Heart right ventricle (tissue), 16 donors: ENCODE measurements at regions not wholly inside any gene's neighbourhood (a gene's known extent, or its start where the extent isn't known, plus 50 kb on each side); places are given as distances from the start of the nearest gene placed in this dataset.
A peak's percentile ranks its signal among the peaks of the same experiment; 100 is the strongest.

Experiments used
- ATAC-seq, 8 donors: fragments of 200-7000 bp; cut with Tn5 transposase; one replicate each; pipeline ENCODE4 v1.9.1; 2020; ENCODE audit warnings: mild to moderate bottlenecking in 8 of 8, moderate library complexity in 8 of 8, moderate number of reproducible peaks in 1 of 8
- DNase-seq, 2 donors: peaks; one replicate each; pipeline ENCODE4 v3.0.0-alpha.2; 2020
- H3K27ac ChIP-seq, 10 donors: fragments of 200-600 bp; sonication (generic) in 2 of 10; one replicate each; pipeline versions ENCODE4 v1.5.0 to v1.8.0; 2020 to 2022; ENCODE audit warnings: mild to moderate bottlenecking in 3 of 10
- H3K27me3 ChIP-seq, 7 donors: fragments of 200-600 bp; one replicate each; pipeline ENCODE4 v1.8.0; 2021 to 2022; ENCODE audit warnings: mild to moderate bottlenecking in 2 of 7
- H3K36me3 ChIP-seq, 9 donors: fragments of 200-600 bp; sonication (generic) in 1 of 9; one replicate each; pipeline versions ENCODE4 v1.5.0 to v1.8.0; 2020 to 2022; ENCODE audit warnings: mild to moderate bottlenecking in 2 of 9
- H3K4me1 ChIP-seq, 9 donors: fragments of 200-600 bp; sonication (generic) in 1 of 9; one replicate each; pipeline versions ENCODE4 v1.5.0 to v1.8.0; 2020 to 2022; ENCODE audit warnings: mild to moderate bottlenecking in 4 of 9
- H3K4me3 ChIP-seq, 10 donors: fragments of 200-600 bp; sonication (generic) in 2 of 10; one replicate each; pipeline versions ENCODE4 v1.5.0 to v1.8.0; 2020 to 2022; ENCODE audit warnings: mild to moderate bottlenecking in 7 of 10, moderate library complexity in 2 of 10
- H3K9me3 ChIP-seq, 11 donors: fragments of 200-600 bp in 10 of 11; sonication (generic) in 2 of 11; one replicate each; pipeline versions ENCODE4 v1.5.0 to v1.8.0; 2013 to 2022; ENCODE audit warnings: mild to moderate bottlenecking in 2 of 11, control low read depth in 1 of 11, moderate library complexity in 1 of 11
- CTCF ChIP-seq, 9 donors: fragments of 200-600 bp; sonication (generic) in 2 of 9; IDR thresholded peaks; one replicate each; pipeline versions ENCODE4 v1.5.0 to v1.8.0; 2021 to 2022; ENCODE audit warnings: antibody characterized with exemption in 9 of 9, mild to moderate bottlenecking in 5 of 9, moderate library complexity in 1 of 9
- WGBS, 2 donors: extraction: QIAGEN DNeasy Blood & Tissue Kit; methylation state at CpG; one replicate each; pipeline ENCODE4 v1.1.7; 2013; ENCODE audit warnings: inconsistent platforms in 1 of 2; 5-methylcytosine and 5-hydroxymethylcytosine counted together
- intact Hi-C, 10 donors: fragments of 100-400 bp; cut with DNase I; formaldehyde crosslinking; loops; one replicate each; pipeline versions ENCODE4 v1.11.1 to v1.14.2; 2022
- donor health status: Arrhythmogenic right ventricular cardiomyopathy.
- donor health status: ischemic (EF 13 %, LVEDD 7.1; RV severe dilation, severe dysfunction).
- donor health status: healthy with polysubstance abuse.
- donor health status: DM: no; HTN: yes; CAD: no.
- donor health status: DM: no; HTN: no; CAD: no.
- donor health status: ischemic (EF 25% LVEDD 6.9; RV normal size, moderate dysfunction).
- donor health status: ischemic (EF 25% LVEDD 5.7; RV mildly dilated, moderate dysfunction).
- donor health status: healthy.
- donor health status: DM: yes; HTN: yes; CAD: no.
- donor health status: Ischemic cardiomyopathy.
- donor health status: ischemic (EF 35%, LVEDD 5.7; RV mildly dilated, moderate dysfunction).
- donor health status: nonischemic (EF 11% LVEDD 7.7; RV severe dilation, severe dysfunction).
- donor health status: DM: yes; HTN: yes; CAD: no.
- donor health status: PGD.
- donor health status: ischemic (EF 29% LVEDD 5.4; RV normal size, mild dysfunction).
- donor health status: nonischemic (EF 23%, LVEDD 6.1; RV moderate dilation, normal function).

GRCh38 chr5:163695830-163696578 lies 190.6 kb downstream of the MAT2B start:
- intact Hi-C loops = loop anchor here in 5 of 10 donors (5.0 to 10.0 kb wide), 2 partner anchors 806 to 809 kb away; no protein-coding TSS in a partner anchor
- Histone ChIP-seq H3K36me3 (no peaks in the 10 kb centered on the region), H3K4me1 (no peaks in the 10 kb centered on the region), H3K27ac (no peak overlapping the region), H3K9me3 (no peaks in the 10 kb centered on the region), H3K4me3 (no peak overlapping the region), H3K27me3 (no peaks in the 10 kb centered on the region)
- DNase-seq (peak in 1 of 2 donors; percentile 5), ATAC-seq (peak in 6 of 8 donors; percentile 49 to 68 (median 55))
- peak in 7 of 9 donors; percentile 34 to 61 (median 48) for TF ChIP-seq CTCF (IDR thresholded peaks at IDR 0.05)
- 25% methylated on average over 10 of the region's 10 CpGs for WGBS, 2 donors

GRCh38 chr5:163696579-163696887 lies 191.1 kb downstream of the MAT2B start:
- Histone ChIP-seq H3K27me3 (peaks cover 0 to 2% (median 0%) of the 10 kb centered on the region in 7 donors), H3K27ac (no peak overlapping the region), H3K4me3 (no peak overlapping the region), H3K4me1 (no peaks in the 10 kb centered on the region), H3K36me3 (no peaks in the 10 kb centered on the region), H3K9me3 (no peaks in the 10 kb centered on the region)
- WGBS, 2 donors = 25 to 27% methylated on average over 5 of the region's 5 CpGs
- intact Hi-C loops = loop anchor here in 5 of 10 donors (5.0 to 10.0 kb wide), 2 partner anchors 806 to 808 kb away; no protein-coding TSS in a partner anchor
- no peak for ATAC-seq
- DNase-seq = no peak
- peak in 1 of 9 donors; percentile 1 for TF ChIP-seq CTCF (IDR thresholded peaks at IDR 0.05)

- TF ChIP-seq CTCF (IDR thresholded peaks at IDR 0.05) = no peak
- peaks cover 0 to 4% (median 0%) of the 10 kb centered on the region in 7 donors for H3K27me3 ChIP-seq
- ATAC-seq = no peak
Measured at GRCh38 chr5:163706053-163706771, 200.8 kb downstream of the MAT2B start.

GRCh38 chr5:163712011-163712410 lies 206.6 kb downstream of the MAT2B start:
- ATAC-seq = no peak
- H3K27me3 ChIP-seq = peaks cover 0 to 4% (median 0%) of the 10 kb centered on the region in 7 donors
- intact Hi-C loops = no loop called here

More at GRCh38 chr5:163706053-163706771, 200.8 kb downstream of the MAT2B start:
- Histone ChIP-seq H3K9me3 (no peaks in the 10 kb centered on the region), H3K4me3 (no peak overlapping the region), H3K4me1 (no peaks in the 10 kb centered on the region), H3K36me3 (no peaks in the 10 kb centered on the region), H3K27ac (no peak overlapping the region)
- DNase-seq = no peak
- WGBS, 2 donors = 41 to 44% methylated on average over 4 of the region's 4 CpGs
- intact Hi-C loops = no loop called here

More at GRCh38 chr5:163712011-163712410, 206.6 kb downstream of the MAT2B start:
- Histone ChIP-seq H3K4me1 (no peaks in the 10 kb centered on the region), H3K4me3 (no peak overlapping the region), H3K27ac (no peak overlapping the region), H3K9me3 (no peaks in the 10 kb centered on the region), H3K36me3 (no peaks in the 10 kb centered on the region)
- TF ChIP-seq CTCF (IDR thresholded peaks at IDR 0.05) = no peak
- no peak for DNase-seq
